NT2/D1 (cell line): ENCODE measurements at regions not wholly inside any gene's neighbourhood (a gene's known extent, or its start where the extent isn't known, plus 50 kb on each side); places are given as distances from the start of the nearest gene placed in this dataset.

Experiments used
- DNase-seq: peaks from one replicate; pipeline ENCODE4 v3.0.0-alpha.2; 2011; ENCODE audit warnings: low read depth, low spot score
- H3K27me3 ChIP-seq: 2 replicates; pipeline ENCODE4 v1.6.0; 2011; ENCODE audit warnings: mild to moderate bottlenecking; ENCODE audit not compliant: insufficient read length, insufficient read depth
- H3K36me3 ChIP-seq: 2 replicates; pipeline ENCODE4 v1.6.1; 2011; ENCODE audit warnings: mild to moderate bottlenecking, low read length, mixed read lengths; ENCODE audit not compliant: insufficient read depth, insufficient read length
- H3K4me1 ChIP-seq: 2 replicates; pipeline ENCODE4 v1.5.1; 2011; ENCODE audit not compliant: insufficient read depth, insufficient read length
- H3K4me3 ChIP-seq: 2 replicates; pipeline ENCODE4 v1.5.1; 2011; ENCODE audit warnings: low read depth; ENCODE audit not compliant: insufficient read length
- H3K9ac ChIP-seq: 2 replicates; pipeline ENCODE4 v1.6.0; 2011; ENCODE audit warnings: low read depth; ENCODE audit not compliant: insufficient read length
- H3K9me3 ChIP-seq: 2 replicates; pipeline ENCODE4 v1.5.1; 2011; ENCODE audit warnings: mild to moderate bottlenecking, low read length; ENCODE audit not compliant: insufficient read depth
- SUZ12 ChIP-seq: IDR thresholded peaks from 2 replicates; pipeline ENCODE4 v1.6.1; 2011; ENCODE audit not compliant: insufficient read length, insufficient read depth; ENCODE audit errors: extremely low read depth
- YY1 ChIP-seq: IDR thresholded peaks from 2 replicates; pipeline ENCODE4 v1.6.1; 2011; ENCODE audit not compliant: insufficient read length, insufficient read depth
- ZNF274 ChIP-seq: IDR thresholded peaks from 2 replicates; pipeline ENCODE4 v1.6.1; 2011; ENCODE audit warnings: mild to moderate bottlenecking, low read depth, low read length

GRCh38 chr14:77985211-77985615 lies 185.0 kb upstream of the NRXN3 start:
- no peak for DNase-seq

GRCh38 chr14:77986773-77987172 lies 183.4 kb upstream of the NRXN3 start:
- Histone ChIP-seq H3K4me3 (no peak overlapping the region), H3K9ac (no peak overlapping the region), H3K9me3 (no peaks in the 10 kb centered on the region), H3K27me3 (no peaks in the 10 kb centered on the region), H3K36me3 (no peaks in the 10 kb centered on the region), H3K4me1 (peaks cover 2% of the 10 kb centered on the region)
- TF ChIP-seq ZNF274 (no peak), SUZ12 (no peak), YY1 (no peak)
- DNase-seq = no peak

More at GRCh38 chr14:77985211-77985615, 185.0 kb upstream of the NRXN3 start:
- Histone ChIP-seq H3K4me1 (peaks cover 6% of the 10 kb centered on the region), H3K9ac (no peak overlapping the region), H3K36me3 (no peaks in the 10 kb centered on the region), H3K27me3 (peaks cover 12% of the 10 kb centered on the region), H3K4me3 (no peak overlapping the region), H3K9me3 (no peaks in the 10 kb centered on the region)
- TF ChIP-seq YY1 (no peak), ZNF274 (no peak), SUZ12 (no peak)

GRCh38 chr14:77988096-77988870 lies 181.9 kb upstream of the NRXN3 start:
- H3K36me3 ChIP-seq = no peaks in the 10 kb centered on the region
- no peak overlapping the region for H3K4me3 ChIP-seq
- TF ChIP-seq SUZ12 (no peak), ZNF274 (no peak), YY1 (no peak)
- H3K27me3 ChIP-seq = no peaks in the 10 kb centered on the region
- no peak for DNase-seq
- no peaks in the 10 kb centered on the region for H3K4me1 ChIP-seq
- H3K9ac ChIP-seq = no peak overlapping the region
- H3K9me3 ChIP-seq = no peaks in the 10 kb centered on the region

GRCh38 chr14:77988970-77989369 lies 181.2 kb upstream of the NRXN3 start:
- TF ChIP-seq ZNF274 = no peak
- H3K36me3 ChIP-seq = no peaks in the 10 kb centered on the region
- no peak for DNase-seq
- H3K9me3 ChIP-seq = no peaks in the 10 kb centered on the region
- no peaks in the 10 kb centered on the region for H3K27me3 ChIP-seq
- no peaks in the 10 kb centered on the region for H3K4me1 ChIP-seq
- H3K9ac ChIP-seq = no peak overlapping the region
- H3K4me3 ChIP-seq = no peak overlapping the region

- Histone ChIP-seq H3K9me3 (peaks cover 2% of the 10 kb centered on the region; the same call in 1 of the 2 replicates), H3K36me3 (no peaks in the 10 kb centered on the region), H3K4me1 (no peaks in the 10 kb centered on the region), H3K9ac (no peak overlapping the region), H3K4me3 (no peak overlapping the region), H3K27me3 (no peaks in the 10 kb centered on the region)
- TF ChIP-seq ZNF274 (no peak), SUZ12 (no peak), YY1 (no peak)
- no peak for DNase-seq
Observed at GRCh38 chr14:77989441-77989991, 180.7 kb upstream of the NRXN3 start.

GRCh38 chr14:77990337-77990736 lies 179.8 kb upstream of the NRXN3 start:
- no peak for DNase-seq

GRCh38 chr14:77991128-77991772 lies 178.9 kb upstream of the NRXN3 start:
- DNase-seq = no peak

More at GRCh38 chr14:77990337-77990736, 179.8 kb upstream of the NRXN3 start:
- Histone ChIP-seq H3K9me3 (peaks cover 5% of the 10 kb centered on the region; the same call in 1 of the 2 replicates), H3K27me3 (no peaks in the 10 kb centered on the region), H3K4me3 (no peak overlapping the region), H3K9ac (no peak overlapping the region), H3K36me3 (no peaks in the 10 kb centered on the region), H3K4me1 (no peaks in the 10 kb centered on the region)
- no peak for TF ChIP-seq YY1
- no peak for TF ChIP-seq ZNF274
- TF ChIP-seq SUZ12 = no peak

More at GRCh38 chr14:77991128-77991772, 178.9 kb upstream of the NRXN3 start:
- Histone ChIP-seq H3K27me3 (no peaks in the 10 kb centered on the region), H3K9me3 (peaks cover 5% of the 10 kb centered on the region; the same call in 1 of the 2 replicates), H3K9ac (no peak overlapping the region), H3K36me3 (no peaks in the 10 kb centered on the region), H3K4me3 (no peak overlapping the region), H3K4me1 (no peaks in the 10 kb centered on the region)
- no peak for TF ChIP-seq YY1
- no peak for TF ChIP-seq SUZ12
- no peak for TF ChIP-seq ZNF274
